GM12865 (cell line): ENCODE measurements at regions not wholly inside any gene's neighbourhood (a gene's known extent, or its start where the extent isn't known, plus 50 kb on each side); places are given as distances from the start of the nearest gene placed in this dataset.

ENCODE experiments used
- DNase-seq: peaks from one replicate; pipeline ENCODE4 v3.0.0; 2010; ENCODE audit warnings: low read depth
- H3K4me3 ChIP-seq: 2 replicates; pipeline ENCODE4 v1.5.1; 2011; ENCODE audit warnings: mild to moderate bottlenecking, low read depth, low read length, control low read depth
- TF ChIP-seq, protein P1 (sequence below): IDR thresholded peaks from 2 replicates; pipeline ENCODE4 v1.5.1; 2011; ENCODE audit warnings: low read length, control low read depth, low read depth, inconsistent platforms; ENCODE audit not compliant: insufficient read depth; ENCODE audit errors: missing control alignments

- no peak overlapping the region for H3K4me3 ChIP-seq
- DNase-seq, result no peak
- TF ChIP-seq, protein P1, sequence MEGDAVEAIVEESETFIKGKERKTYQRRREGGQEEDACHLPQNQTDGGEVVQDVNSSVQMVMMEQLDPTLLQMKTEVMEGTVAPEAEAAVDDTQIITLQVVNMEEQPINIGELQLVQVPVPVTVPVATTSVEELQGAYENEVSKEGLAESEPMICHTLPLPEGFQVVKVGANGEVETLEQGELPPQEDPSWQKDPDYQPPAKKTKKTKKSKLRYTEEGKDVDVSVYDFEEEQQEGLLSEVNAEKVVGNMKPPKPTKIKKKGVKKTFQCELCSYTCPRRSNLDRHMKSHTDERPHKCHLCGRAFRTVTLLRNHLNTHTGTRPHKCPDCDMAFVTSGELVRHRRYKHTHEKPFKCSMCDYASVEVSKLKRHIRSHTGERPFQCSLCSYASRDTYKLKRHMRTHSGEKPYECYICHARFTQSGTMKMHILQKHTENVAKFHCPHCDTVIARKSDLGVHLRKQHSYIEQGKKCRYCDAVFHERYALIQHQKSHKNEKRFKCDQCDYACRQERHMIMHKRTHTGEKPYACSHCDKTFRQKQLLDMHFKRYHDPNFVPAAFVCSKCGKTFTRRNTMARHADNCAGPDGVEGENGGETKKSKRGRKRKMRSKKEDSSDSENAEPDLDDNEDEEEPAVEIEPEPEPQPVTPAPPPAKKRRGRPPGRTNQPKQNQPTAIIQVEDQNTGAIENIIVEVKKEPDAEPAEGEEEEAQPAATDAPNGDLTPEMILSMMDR, result no peak
Observed at GRCh38 chr10:84890706-84891105, 562.3 kb downstream of the CCSER2 start.

DNA sequence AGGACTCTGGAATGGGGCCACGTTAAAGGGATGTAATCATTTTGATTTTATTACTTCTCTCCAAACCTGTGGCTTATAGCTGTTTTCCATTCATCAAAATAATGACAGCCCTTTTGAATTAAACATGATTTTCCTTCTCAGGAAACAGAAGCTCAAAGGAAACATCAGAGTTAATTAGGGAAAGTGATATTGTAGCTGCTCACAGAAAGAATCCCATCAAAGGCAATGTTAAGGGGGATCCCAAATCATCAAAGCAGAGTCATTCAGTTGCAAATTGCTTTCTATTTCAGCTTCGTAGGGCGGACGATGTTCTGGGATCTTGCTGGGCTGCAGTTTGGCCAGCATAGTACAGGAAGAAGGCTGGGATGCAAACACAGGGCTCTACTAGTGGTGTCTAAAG lies 563.2 kb downstream of the CCSER2 start:
- no peak for DNase-seq
- no peak overlapping the region for H3K4me3 ChIP-seq
- TF ChIP-seq, protein P1, result no peak

- TF ChIP-seq, protein P1, result no peak
- DNase-seq, result no peak
- H3K4me3 ChIP-seq, result no peak overlapping the region
Observed at GRCh38 chr10:84895541-84895940, 567.2 kb downstream of the CCSER2 start.

DNA sequence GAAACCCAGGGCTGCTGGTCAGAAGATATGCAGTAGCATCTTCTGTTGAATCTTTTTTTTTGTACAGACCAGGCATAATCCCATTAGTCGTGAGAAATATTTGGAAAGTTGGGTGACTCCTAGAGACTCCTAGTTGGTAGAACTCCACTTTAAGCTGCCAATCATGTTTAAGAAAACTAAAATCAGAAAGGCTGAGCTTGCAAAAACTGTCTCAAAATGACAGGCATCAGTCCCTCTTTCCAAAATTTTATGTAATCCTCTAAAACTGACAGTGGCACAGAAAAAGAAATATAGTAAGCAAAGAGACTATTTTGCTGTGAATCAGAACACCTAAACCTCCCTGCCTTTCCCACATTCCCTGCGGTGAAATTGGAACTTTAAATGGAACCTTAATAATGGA lies 568.5 kb downstream of the CCSER2 start:
- TF ChIP-seq, protein P1, result no peak
- H3K4me3 ChIP-seq, result no peak overlapping the region
- no peak for DNase-seq

DNA sequence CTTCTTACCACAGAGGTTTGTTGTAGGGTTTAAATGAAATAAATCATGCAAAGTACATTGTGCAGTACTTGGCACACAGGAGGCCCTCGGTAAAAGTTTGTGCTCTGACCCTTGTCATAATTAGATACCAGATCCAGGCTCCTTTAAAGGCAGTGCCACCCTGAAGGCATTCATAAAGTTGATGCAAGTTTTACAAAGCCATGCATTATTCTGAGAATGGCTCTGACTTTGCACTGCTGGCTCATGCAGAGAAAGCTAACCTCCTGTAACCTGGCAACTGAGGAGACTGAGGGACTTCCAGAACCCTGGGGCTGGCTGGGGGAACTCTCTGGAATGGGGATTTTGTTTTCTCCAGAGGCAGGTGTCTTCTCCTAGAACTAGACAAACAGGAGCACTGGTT lies 570.9 kb downstream of the CCSER2 start:
- DNase-seq, result no peak
- TF ChIP-seq, protein P1, result no peak
- no peak overlapping the region for H3K4me3 ChIP-seq

GRCh38 chr10:84900141-84900540 lies 571.8 kb downstream of the CCSER2 start:
- TF ChIP-seq, protein P1, result no peak
- no peak for DNase-seq
- no peak overlapping the region for H3K4me3 ChIP-seq

DNA sequence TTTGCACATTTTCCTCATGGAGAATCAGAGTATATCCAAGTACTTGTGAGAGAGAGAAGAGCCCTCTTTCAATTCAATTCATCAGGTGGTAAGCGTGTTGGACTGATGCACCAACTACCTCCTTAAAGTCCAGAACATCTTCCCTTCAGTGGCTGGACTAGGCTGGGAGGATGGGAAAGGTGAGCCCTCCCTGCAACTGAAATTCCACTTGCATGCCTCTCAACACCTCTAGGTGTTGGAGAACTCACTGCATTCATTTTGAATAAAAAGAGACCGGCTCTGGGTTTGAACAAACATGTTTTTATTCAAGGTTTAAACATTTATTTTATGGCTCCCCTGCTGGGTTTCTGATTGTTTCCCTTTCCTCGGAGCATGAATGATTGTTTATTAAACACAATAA lies 573.5 kb downstream of the CCSER2 start:
- no peak overlapping the region for H3K4me3 ChIP-seq
- no peak for DNase-seq
- TF ChIP-seq, protein P1, result no peak
